MCF 10A (cell line): ENCODE measurements at regions not wholly inside any gene's neighbourhood (a gene's known extent, or its start where the extent isn't known, plus 50 kb on each side); places are given as distances from the start of the nearest gene placed in this dataset.

Experiments
- BruUV-seq: library from RNA; stranded (reverse); fragments of 400-500 nt; replicated peaks from 2 replicates; lab custom pipeline; 2021; lab: Mats Ljungman, UMichigan
- CTCF ChIA-PET: fragments of 300-600 bp; sonication (Branson Sonifier 250); formaldehyde crosslinking; extraction: SDS; loops from one replicate; lab custom pipeline; 2021; ENCODE audit warnings: antibody characterized with exemption, inconsistent platforms; lab: Yijun Ruan, JAX
- POLR2A ChIA-PET: fragments of 300-600, 350-650 bp; sonication (Branson Sonifier 250); formaldehyde crosslinking; extraction: SDS; loops from one replicate; lab custom pipeline; 2020; ENCODE audit warnings: antibody characterized with exemption, inconsistent platforms; lab: Yijun Ruan, JAX
- DNase-seq: peaks from one replicate; pipeline ENCODE4 v3.0.0-alpha.2; 2018; ENCODE audit not compliant: unreplicated experiment
- H3K27ac Mint-ChIP-seq: one replicate; pipeline ENCODE4 v1.8.0; 2022; ENCODE audit warnings: mild to moderate bottlenecking, low read depth, mixed read lengths; ENCODE audit not compliant: unreplicated experiment
- H3K27me3 Mint-ChIP-seq: one replicate; pipeline ENCODE4 v1.8.0; 2022; ENCODE audit warnings: mixed read lengths; ENCODE audit not compliant: insufficient read depth, unreplicated experiment
- H3K36me3 Mint-ChIP-seq: one replicate; pipeline ENCODE4 v1.8.0; 2022; ENCODE audit warnings: mild to moderate bottlenecking, moderate library complexity, mixed read lengths; ENCODE audit not compliant: insufficient read depth, unreplicated experiment
- H3K4me1 Mint-ChIP-seq: one replicate; pipeline ENCODE4 v1.8.0; 2022; ENCODE audit warnings: mixed read lengths; ENCODE audit not compliant: insufficient read depth, unreplicated experiment
- H3K4me3 Mint-ChIP-seq: one replicate; pipeline ENCODE4 v1.8.0; 2022; ENCODE audit warnings: mild to moderate bottlenecking, moderate library complexity, mixed read lengths; ENCODE audit not compliant: unreplicated experiment
- H3K9me3 Mint-ChIP-seq: one replicate; pipeline ENCODE4 v1.8.0; 2022; ENCODE audit warnings: mixed read lengths; ENCODE audit not compliant: unreplicated experiment
- CTCF ChIP-seq: fragments of 200-600 bp; IDR thresholded peaks from one replicate; pipeline ENCODE4 v1.8.0; 2022; ENCODE audit warnings: antibody characterized with exemption, mild to moderate bottlenecking; ENCODE audit not compliant: unreplicated experiment
- intact Hi-C: fragments of 100-400 bp; cut with micrococcal nuclease; formaldehyde crosslinking; loops from 2 replicates; pipeline ENCODE4 v1.14.1; 2022

- no peak overlapping the region for H3K4me3 Mint-ChIP-seq
- intact Hi-C loops, result no loop called here
- peaks cover 68% of the 10 kb centered on the region for H3K27me3 Mint-ChIP-seq
- H3K4me1 Mint-ChIP-seq, result no peaks in the 10 kb centered on the region
- no TSS peak for BruUV-seq
- H3K9me3 Mint-ChIP-seq, result no peaks in the 10 kb centered on the region
- POLR2A ChIA-PET, result no interaction called here
- CTCF ChIA-PET, result interaction anchor here (1.2 kb wide), 1 partner anchor 19 kb away, joined by 3 read pairs; no protein-coding TSS in a partner anchor
- TF ChIP-seq CTCF, result no peak
- no peak overlapping the region for H3K27ac Mint-ChIP-seq
- DNase-seq, result no peak
- no peaks in the 10 kb centered on the region for H3K36me3 Mint-ChIP-seq
Observed at GRCh38 chr12:20260851-20261250, 107.5 kb upstream of the PDE3A start.

GRCh38 chr12:20262119-20262518 is 106.2 kb upstream of the PDE3A start:
- no peak for TF ChIP-seq CTCF
- Mint-ChIP-seq H3K36me3 (no peaks in the 10 kb centered on the region), H3K4me3 (no peak overlapping the region), H3K27ac (no peak overlapping the region), H3K4me1 (no peaks in the 10 kb centered on the region), H3K9me3 (no peaks in the 10 kb centered on the region), H3K27me3 (peaks cover 65% of the 10 kb centered on the region)
- no TSS peak for BruUV-seq
- POLR2A ChIA-PET, result no interaction called here
- intact Hi-C loops, result no loop called here
- CTCF ChIA-PET, result no interaction called here
- DNase-seq, result no peak

- intact Hi-C loops, result no loop called here
- no peak overlapping the region for H3K27ac Mint-ChIP-seq
- H3K9me3 Mint-ChIP-seq, result no peaks in the 10 kb centered on the region
- no TSS peak for BruUV-seq
- no peak for TF ChIP-seq CTCF
- H3K4me3 Mint-ChIP-seq, result no peak overlapping the region
- H3K27me3 Mint-ChIP-seq, result peaks cover 65% of the 10 kb centered on the region
- H3K4me1 Mint-ChIP-seq, result no peaks in the 10 kb centered on the region
- POLR2A ChIA-PET, result no interaction called here
- H3K36me3 Mint-ChIP-seq, result no peaks in the 10 kb centered on the region
- DNase-seq, result no peak
- CTCF ChIA-PET, result no interaction called here
Observed at GRCh38 chr12:20264026-20264425, 104.3 kb upstream of the PDE3A start.

- H3K9me3 Mint-ChIP-seq, result no peaks in the 10 kb centered on the region
- ChIA-PET CTCF (no interaction called here), POLR2A (no interaction called here)
- no peak overlapping the region for H3K4me3 Mint-ChIP-seq
- peaks cover 65% of the 10 kb centered on the region for H3K27me3 Mint-ChIP-seq
- H3K4me1 Mint-ChIP-seq, result no peaks in the 10 kb centered on the region
- no peak for TF ChIP-seq CTCF
- no peaks in the 10 kb centered on the region for H3K36me3 Mint-ChIP-seq
- BruUV-seq, result no TSS peak
- DNase-seq, result no peak
- intact Hi-C loops, result no loop called here
- no peak overlapping the region for H3K27ac Mint-ChIP-seq
Observed at GRCh38 chr12:20264608-20265114, 103.7 kb upstream of the PDE3A start.
